GM19099 (cell line): ENCODE measurements at regions not wholly inside any gene's neighbourhood (a gene's known extent, or its start where the extent isn't known, plus 50 kb on each side); places are given as distances from the start of the nearest gene placed in this dataset.

Experiments
- POLR2A ChIP-seq: IDR thresholded peaks from 3 replicates; pipeline ENCODE4 v1.6.1; 2011; ENCODE audit warnings: low read depth; ENCODE audit not compliant: insufficient read length; ENCODE audit errors: extremely low read depth

DNA sequence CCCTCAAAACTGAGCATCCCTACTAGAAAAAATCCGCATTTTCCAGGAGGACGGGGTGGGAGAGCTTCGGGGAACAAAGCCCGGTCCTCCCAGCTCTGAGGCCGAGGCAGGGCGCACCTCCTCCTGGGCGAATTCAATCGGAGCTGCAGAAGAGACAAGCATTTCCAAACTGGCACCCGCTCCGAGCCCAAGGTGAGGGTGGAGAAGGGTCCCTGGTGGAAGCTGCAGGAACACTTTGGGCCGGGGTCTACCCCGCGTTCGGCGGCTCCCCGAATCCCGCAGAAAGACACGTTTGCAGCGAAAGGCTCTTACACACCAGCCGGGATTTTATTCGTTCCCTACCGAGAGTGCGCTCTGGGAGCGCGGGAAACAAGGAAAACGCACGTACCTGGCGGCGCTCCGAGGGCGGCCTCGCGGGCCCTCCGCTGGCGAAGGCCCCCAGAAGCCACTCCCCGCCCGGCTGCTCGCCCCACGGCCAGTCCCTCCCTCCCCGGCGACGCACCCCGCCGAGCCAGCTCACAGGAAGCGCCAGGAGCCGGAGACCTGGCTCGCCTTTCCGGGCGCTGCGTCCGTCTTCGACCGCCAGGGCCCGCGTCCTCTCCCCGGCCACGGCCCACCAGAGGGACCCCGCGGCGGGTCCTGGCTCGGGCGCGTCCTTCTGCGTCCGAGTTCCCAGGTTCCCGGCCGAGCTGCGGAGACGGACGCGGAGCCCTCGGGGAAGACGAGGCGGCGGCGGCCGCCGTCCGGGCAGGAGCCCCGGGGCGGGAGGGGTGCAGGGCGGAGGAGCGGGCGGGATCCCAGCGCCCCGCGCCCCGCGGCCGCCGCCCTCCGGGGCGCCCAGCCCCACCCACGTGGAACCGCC lies 49.8 kb upstream of the BAHCC1 start:
- peak; percentile 59 for TF ChIP-seq POLR2A
